Neural progenitor cell (in vitro differentiated cells): ENCODE measurements at regions not wholly inside any gene's neighbourhood (a gene's known extent, or its start where the extent isn't known, plus 50 kb on each side); places are given as distances from the start of the nearest gene placed in this dataset.

Source experiments
- DNase-seq: peaks from one replicate; pipeline ENCODE4 v3.0.0-alpha.2; 2016; ENCODE audit warnings: low spot score
- H2AFZ ChIP-seq: fragments of 200-600 bp; sonication (generic); replicated peaks from 2 replicates; pipeline ENCODE4 v1.6.1; 2016; ENCODE audit warnings: antibody characterized with exemption
- H3F3A ChIP-seq: fragments of 200-600 bp; sonication (generic); 2 replicates; pipeline ENCODE4 v1.6.1; 2016; ENCODE audit warnings: antibody characterized with exemption, low read depth
- H3K27ac ChIP-seq: fragments of 200-600 bp; sonication (generic); 2 replicates; pipeline ENCODE4 v1.5.1; 2016; ENCODE audit warnings: mild to moderate bottlenecking
- H3K27me3 ChIP-seq: fragments of 200-600 bp; sonication (generic); 2 replicates; pipeline ENCODE4 v1.6.1; 2016; ENCODE audit warnings: mild to moderate bottlenecking, moderate library complexity
- H3K36me3 ChIP-seq: fragments of 200-600 bp; sonication (generic); 2 replicates; pipeline ENCODE4 v1.5.1; 2016
- H3K4me1 ChIP-seq: fragments of 200-600 bp; sonication (generic); 2 replicates; pipeline ENCODE4 v1.6.1; 2016; ENCODE audit warnings: mixed run types
- H3K4me2 ChIP-seq: fragments of 200-600 bp; sonication (generic); 2 replicates; pipeline ENCODE4 v1.6.1; 2016
- H3K4me3 ChIP-seq: fragments of 200-600 bp; sonication (generic); 2 replicates; pipeline ENCODE4 v1.5.1; 2016
- H3K79me2 ChIP-seq: fragments of 200-600 bp; sonication (generic); 2 replicates; pipeline ENCODE4 v1.6.1; 2016; ENCODE audit warnings: low read depth
- H3K9ac ChIP-seq: fragments of 200-600 bp; sonication (generic); 2 replicates; pipeline ENCODE4 v1.6.1; 2016
- H3K9me3 ChIP-seq: fragments of 200-600 bp; sonication (generic); 2 replicates; pipeline ENCODE4 v1.5.1; 2016; ENCODE audit warnings: low read depth
- H4K20me1 ChIP-seq: fragments of 200-600 bp; sonication (generic); 2 replicates; pipeline ENCODE4 v1.6.1; 2016; ENCODE audit warnings: low read depth
- H3K27ac Mint-ChIP-seq: 3 replicates; pipeline ENCODE4 v1.8.0; 2021; ENCODE audit warnings: mixed read lengths
- H3K27me3 Mint-ChIP-seq: 2 replicates; pipeline ENCODE4 v1.8.0; 2022; ENCODE audit warnings: low read depth, mild to moderate bottlenecking, inconsistent platforms, moderate library complexity, mixed read lengths; ENCODE audit not compliant: insufficient read depth
- H3K36me3 Mint-ChIP-seq: 3 replicates; pipeline ENCODE4 v1.8.0; 2021; ENCODE audit warnings: mixed read lengths
- H3K4me1 Mint-ChIP-seq: 3 replicates; pipeline ENCODE4 v1.8.0; 2021; ENCODE audit warnings: mixed read lengths
- H3K4me3 Mint-ChIP-seq: 3 replicates; pipeline ENCODE4 v1.8.0; 2021; ENCODE audit warnings: mild to moderate bottlenecking, moderate library complexity, mixed read lengths
- H3K9me3 Mint-ChIP-seq: 3 replicates; pipeline ENCODE4 v1.8.0; 2020; ENCODE audit warnings: mixed read lengths
- EZH2 ChIP-seq: fragments of 200-600 bp; sonication (generic); IDR thresholded peaks from 2 replicates; pipeline ENCODE4 v1.6.1; 2017; ENCODE audit warnings: antibody characterized with exemption, mild to moderate bottlenecking, moderate library complexity
- EZH2phosphoT487 ChIP-seq: fragments of 200-600 bp; sonication (generic); IDR thresholded peaks from 2 replicates; pipeline ENCODE4 v1.6.1; 2017; ENCODE audit warnings: antibody characterized with exemption
- TF ChIP-seq, protein P1 (sequence below): fragments of 200-600 bp; sonication (generic); IDR thresholded peaks from 2 replicates; pipeline ENCODE4 v1.5.1; 2017; ENCODE audit warnings: antibody characterized with exemption, mild to moderate bottlenecking

DNA sequence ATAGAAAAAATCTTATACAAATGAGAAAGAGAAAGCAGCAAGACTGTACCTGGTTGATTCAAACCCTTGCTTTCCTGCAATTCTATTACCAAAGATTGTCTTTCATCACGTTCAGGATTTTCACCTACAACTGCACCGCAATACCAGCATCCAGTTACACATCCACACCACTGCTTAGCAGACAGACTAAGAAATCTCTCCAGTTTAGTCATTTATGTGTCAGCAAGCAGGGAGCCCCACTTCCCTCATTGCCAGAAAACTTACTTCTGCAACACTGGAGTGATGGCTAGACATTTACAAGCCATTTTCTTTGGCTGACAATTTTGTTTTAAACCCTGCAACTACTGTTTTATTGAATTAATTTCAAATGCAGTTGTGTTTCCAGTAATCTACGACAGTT is 359.6 kb upstream of the MEOX2 start:
- H4K20me1 ChIP-seq, result no peaks in the 10 kb centered on the region
- Mint-ChIP-seq H3K9me3 (no peaks in the 10 kb centered on the region), H3K4me1 (no peaks in the 10 kb centered on the region), H3K36me3 (no peaks in the 10 kb centered on the region), H3K27me3 (no peaks in the 10 kb centered on the region), H3K27ac (no peak overlapping the region), H3K4me3 (no peak overlapping the region)
- no peak overlapping the region for H3K9ac ChIP-seq
- no peaks in the 10 kb centered on the region for H3K9me3 ChIP-seq
- H3F3A ChIP-seq, result no peaks in the 10 kb centered on the region
- DNase-seq, result no peak
- peak overlapping the region; percentile 34 for H2AFZ ChIP-seq
- TF ChIP-seq, protein P1, sequence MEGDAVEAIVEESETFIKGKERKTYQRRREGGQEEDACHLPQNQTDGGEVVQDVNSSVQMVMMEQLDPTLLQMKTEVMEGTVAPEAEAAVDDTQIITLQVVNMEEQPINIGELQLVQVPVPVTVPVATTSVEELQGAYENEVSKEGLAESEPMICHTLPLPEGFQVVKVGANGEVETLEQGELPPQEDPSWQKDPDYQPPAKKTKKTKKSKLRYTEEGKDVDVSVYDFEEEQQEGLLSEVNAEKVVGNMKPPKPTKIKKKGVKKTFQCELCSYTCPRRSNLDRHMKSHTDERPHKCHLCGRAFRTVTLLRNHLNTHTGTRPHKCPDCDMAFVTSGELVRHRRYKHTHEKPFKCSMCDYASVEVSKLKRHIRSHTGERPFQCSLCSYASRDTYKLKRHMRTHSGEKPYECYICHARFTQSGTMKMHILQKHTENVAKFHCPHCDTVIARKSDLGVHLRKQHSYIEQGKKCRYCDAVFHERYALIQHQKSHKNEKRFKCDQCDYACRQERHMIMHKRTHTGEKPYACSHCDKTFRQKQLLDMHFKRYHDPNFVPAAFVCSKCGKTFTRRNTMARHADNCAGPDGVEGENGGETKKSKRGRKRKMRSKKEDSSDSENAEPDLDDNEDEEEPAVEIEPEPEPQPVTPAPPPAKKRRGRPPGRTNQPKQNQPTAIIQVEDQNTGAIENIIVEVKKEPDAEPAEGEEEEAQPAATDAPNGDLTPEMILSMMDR, result no peak
- TF ChIP-seq EZH2 (no peak), EZH2phosphoT487 (no peak)
- no peak overlapping the region for H3K4me2 ChIP-seq
- no peaks in the 10 kb centered on the region for H3K27me3 ChIP-seq
- H3K4me1 ChIP-seq, result peaks cover 1% of the 10 kb centered on the region
- H3K27ac ChIP-seq, result no peak overlapping the region
- no peak overlapping the region for H3K4me3 ChIP-seq
- no peaks in the 10 kb centered on the region for H3K79me2 ChIP-seq
- H3K36me3 ChIP-seq, result no peaks in the 10 kb centered on the region

DNA sequence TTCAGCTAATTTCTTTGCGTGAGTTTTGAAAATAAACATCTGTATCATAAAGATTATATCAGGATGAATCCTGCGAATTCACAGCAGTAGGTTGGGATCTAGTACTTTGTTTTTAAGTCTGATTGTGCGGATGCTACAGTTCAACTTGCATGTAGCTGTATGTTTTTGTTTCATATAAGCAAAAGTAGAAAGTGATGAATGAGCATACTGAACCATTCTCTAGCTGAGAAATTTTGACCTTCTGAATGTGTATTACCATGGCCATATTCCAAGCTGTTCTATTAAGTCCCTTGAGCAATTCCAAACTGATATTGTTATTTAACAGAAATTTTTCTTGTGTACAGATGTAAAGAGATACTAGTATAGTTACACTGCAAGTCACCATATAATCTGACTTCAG is 358.8 kb upstream of the MEOX2 start:
- DNase-seq, result no peak
- Mint-ChIP-seq H3K27ac (no peak overlapping the region), H3K36me3 (no peaks in the 10 kb centered on the region), H3K4me3 (no peak overlapping the region), H3K4me1 (peaks cover 7% of the 10 kb centered on the region), H3K9me3 (no peaks in the 10 kb centered on the region), H3K27me3 (no peaks in the 10 kb centered on the region)
- H3K79me2 ChIP-seq, result no peaks in the 10 kb centered on the region
- no peaks in the 10 kb centered on the region for H3K9me3 ChIP-seq
- no peak overlapping the region for H3K27ac ChIP-seq
- no peak overlapping the region for H3K9ac ChIP-seq
- H2AFZ ChIP-seq, result no peak overlapping the region
- H3F3A ChIP-seq, result peaks cover 5% of the 10 kb centered on the region
- no peaks in the 10 kb centered on the region for H4K20me1 ChIP-seq
- H3K4me1 ChIP-seq, result peaks cover 9% of the 10 kb centered on the region
- no peaks in the 10 kb centered on the region for H3K27me3 ChIP-seq
- TF ChIP-seq, protein P1, result no peak
- no peak for TF ChIP-seq EZH2
- no peak for TF ChIP-seq EZH2phosphoT487
- no peaks in the 10 kb centered on the region for H3K36me3 ChIP-seq
- no peak overlapping the region for H3K4me3 ChIP-seq
- H3K4me2 ChIP-seq, result no peak overlapping the region

DNA sequence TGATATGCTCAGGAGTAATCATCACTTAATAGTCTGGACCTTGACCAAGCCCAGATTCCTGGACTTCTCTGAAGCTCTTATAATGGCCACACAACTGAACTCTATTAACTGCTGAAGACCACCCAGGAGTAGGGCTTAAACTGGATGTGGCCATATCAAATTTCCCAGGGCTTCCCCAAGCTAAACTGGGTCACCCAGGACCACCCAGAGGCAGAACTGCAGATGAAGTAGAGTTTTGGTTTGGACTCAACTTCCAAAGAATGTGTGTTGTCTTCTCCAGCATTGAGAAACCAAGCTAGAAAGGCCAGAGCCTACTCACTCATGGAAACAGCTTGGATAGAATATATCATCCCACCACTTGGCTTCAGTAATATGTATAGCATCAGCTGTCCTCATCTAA is 358.2 kb upstream of the MEOX2 start:
- Mint-ChIP-seq H3K4me1 (peaks cover 8% of the 10 kb centered on the region), H3K27me3 (no peaks in the 10 kb centered on the region), H3K36me3 (no peaks in the 10 kb centered on the region), H3K27ac (no peak overlapping the region), H3K9me3 (no peaks in the 10 kb centered on the region), H3K4me3 (no peak overlapping the region)
- no peak overlapping the region for H3K4me2 ChIP-seq
- H2AFZ ChIP-seq, result no peak overlapping the region
- DNase-seq, result no peak
- peaks cover 12% of the 10 kb centered on the region for H3K4me1 ChIP-seq
- no peaks in the 10 kb centered on the region for H4K20me1 ChIP-seq
- no peaks in the 10 kb centered on the region for H3K27me3 ChIP-seq
- no peak overlapping the region for H3K9ac ChIP-seq
- no peaks in the 10 kb centered on the region for H3K36me3 ChIP-seq
- H3K4me3 ChIP-seq, result no peak overlapping the region
- H3F3A ChIP-seq, result peaks cover 7% of the 10 kb centered on the region
- H3K9me3 ChIP-seq, result no peaks in the 10 kb centered on the region
- no peak overlapping the region for H3K27ac ChIP-seq
- no peaks in the 10 kb centered on the region for H3K79me2 ChIP-seq
- TF ChIP-seq EZH2, result no peak
- TF ChIP-seq, protein P1, result no peak
- TF ChIP-seq EZH2phosphoT487, result no peak
